ENCODE measurements at regions not wholly inside any gene's neighbourhood (a gene's known extent, or its start where the extent isn't known, plus 50 kb on each side); places are given as distances from the start of the nearest gene placed in this dataset.

DNA sequence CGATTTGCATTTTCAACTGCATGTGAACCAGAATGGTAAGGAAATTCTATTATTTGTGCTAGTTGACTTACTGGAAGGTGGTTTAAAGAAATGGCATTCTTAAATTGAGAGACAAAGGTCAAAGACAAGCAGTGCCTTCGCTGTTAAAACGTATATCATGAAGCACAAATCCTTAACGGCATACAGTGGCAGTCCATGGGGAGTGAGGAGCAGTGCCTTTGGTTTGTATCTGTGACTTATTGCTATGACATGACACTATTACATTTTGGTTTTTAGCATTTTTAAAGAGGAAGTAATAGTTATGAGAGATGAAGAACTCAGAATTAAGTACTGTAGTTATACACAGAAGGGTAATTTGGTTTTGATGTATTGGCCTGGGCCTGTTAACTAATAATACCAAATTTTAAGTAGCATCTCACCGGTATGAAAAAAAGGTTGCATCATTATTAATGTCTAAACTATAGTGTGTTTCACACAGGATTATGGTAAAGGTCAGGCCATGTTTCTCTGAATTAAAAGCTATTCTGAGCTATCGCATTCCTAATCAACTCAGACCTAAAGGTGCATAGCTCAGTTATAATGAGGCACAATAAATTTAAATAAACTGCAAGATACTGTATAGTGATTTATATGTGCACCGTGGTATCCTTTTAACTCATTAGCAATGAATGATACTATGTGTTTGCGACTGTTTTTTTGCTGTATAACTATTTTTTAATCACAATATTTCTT, 339.8 kb upstream of the ARRDC3 start:
- H3K27ac ChIP-seq (ENCODE audit: low read length, poor library complexity, severe bottlenecking), result no peak overlapping the region
- H3K9me3 ChIP-seq (ENCODE audit: control insufficient read depth, low read length), result peaks cover 3% of the 10 kb centered on the region
- H4K91ac ChIP-seq (ENCODE audit: low read length), result no peak overlapping the region
- no peak overlapping the region for H3K4ac ChIP-seq (ENCODE audit: low read depth in 1 of 2, low read length in 2 of 2)
- no peak overlapping the region for H2BK120ac ChIP-seq (ENCODE audit: low read depth, low read length)
- no peaks in the 10 kb centered on the region for H3K27me3 ChIP-seq (ENCODE audit: control insufficient read depth in 1 of 2, insufficient read depth in 1 of 2, low read length in 2 of 2)
- no peak overlapping the region for H2BK5ac ChIP-seq (ENCODE audit: low read depth, low read length, poor library complexity, severe bottlenecking)
- H3K4me1 ChIP-seq (ENCODE audit: control insufficient read depth, insufficient read depth, low read depth, low read length), result no peaks in the 10 kb centered on the region
- H3K14ac ChIP-seq (ENCODE audit: low read length in 2 of 2), result no peak overlapping the region
- no peak overlapping the region for H3K4me2 ChIP-seq (ENCODE audit: low read length, poor library complexity, severe bottlenecking)
- H2AK5ac ChIP-seq (ENCODE audit: low read length, severe bottlenecking), result no peak overlapping the region
- no peak overlapping the region for H3K18ac ChIP-seq (ENCODE audit: low read depth in 1 of 2, low read length in 2 of 2)
- 71% methylated on average over 4 of the region's 8 CpGs for WGBS
- H2BK15ac ChIP-seq (ENCODE audit: low read depth, poor library complexity, severe bottlenecking), result no peak overlapping the region
- no peak overlapping the region for H3K23ac ChIP-seq (ENCODE audit: low read length in 2 of 2)
- no peaks in the 10 kb centered on the region for H3K79me1 ChIP-seq (replicated peaks; ENCODE audit: low read length, poor library complexity, severe bottlenecking)
- no peak for DNase-seq
- H3K36me3 ChIP-seq (ENCODE audit: control insufficient read depth in 1 of 2, insufficient read depth in 2 of 2, low read depth in 1 of 2, low read length in 2 of 2), result no peaks in the 10 kb centered on the region
- no peak overlapping the region for H2BK12ac ChIP-seq (ENCODE audit: low read length in 2 of 2)
- H3K4me3 ChIP-seq (ENCODE audit: insufficient read depth in 1 of 2, low read depth in 1 of 2, low read length in 2 of 2), result no peak overlapping the region
- no peak overlapping the region for H3K9ac ChIP-seq (ENCODE audit: low read length)
- H2AFZ ChIP-seq (ENCODE audit: low read depth, low read length), result no peak overlapping the region
- H4K8ac ChIP-seq (ENCODE audit: low read length), result no peak overlapping the region

DNA sequence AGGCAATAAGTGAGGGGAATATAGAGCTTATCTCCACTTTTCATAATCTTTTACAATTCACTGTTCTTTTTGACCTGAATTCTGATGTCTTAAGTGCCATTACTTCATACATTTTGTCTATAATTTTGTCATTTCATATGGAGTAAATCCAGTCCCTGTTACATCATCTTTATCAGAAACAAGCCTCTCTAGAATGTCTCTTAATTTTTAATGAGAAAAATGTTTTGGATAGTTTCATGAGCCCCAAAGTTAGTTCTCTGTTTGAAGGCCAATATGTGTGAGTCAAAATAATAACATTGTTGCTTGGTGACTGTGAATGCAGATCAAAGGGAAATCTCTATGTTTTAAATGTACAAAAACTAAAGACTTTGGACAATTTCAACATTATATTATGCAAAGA, 329.6 kb upstream of the ARRDC3 start:
- Histone ChIP-seq H4K91ac (ENCODE audit: low read length) (no peak overlapping the region), H2BK12ac (ENCODE audit: low read length in 2 of 2) (no peak overlapping the region)

DNA sequence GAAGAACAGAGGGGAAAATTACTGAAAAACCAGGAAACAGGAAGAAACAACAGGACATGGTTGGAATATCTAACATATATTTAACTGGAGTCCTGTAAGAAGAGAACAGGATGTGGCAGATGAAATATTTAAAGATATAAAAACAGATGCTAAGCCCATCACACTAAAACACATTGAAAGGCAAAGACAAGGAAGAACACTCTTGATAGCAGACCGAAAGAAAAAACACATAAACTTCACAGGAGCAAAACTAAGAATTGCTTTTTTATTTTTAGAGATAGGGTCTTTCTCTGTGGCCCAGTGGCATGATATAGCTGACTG, 324.4 kb upstream of the ARRDC3 start:
- Histone ChIP-seq H2BK15ac (ENCODE audit: low read depth, poor library complexity, severe bottlenecking) (no peak overlapping the region), H3K18ac (ENCODE audit: low read depth in 1 of 2, low read length in 2 of 2) (no peak overlapping the region), H3K27me3 (ENCODE audit: control insufficient read depth in 1 of 2, insufficient read depth in 1 of 2, low read length in 2 of 2) (no peaks in the 10 kb centered on the region), H3K9ac (ENCODE audit: low read length) (no peak overlapping the region), H2BK120ac (ENCODE audit: low read depth, low read length) (no peak overlapping the region), H2BK12ac (ENCODE audit: low read length in 2 of 2) (no peak overlapping the region), H3K4me3 (ENCODE audit: insufficient read depth in 1 of 2, low read depth in 1 of 2, low read length in 2 of 2) (no peak overlapping the region), H3K4me1 (ENCODE audit: control insufficient read depth, insufficient read depth, low read depth, low read length) (no peaks in the 10 kb centered on the region), H2AK5ac (ENCODE audit: low read length, severe bottlenecking) (no peak overlapping the region), H3K79me1 (replicated peaks; ENCODE audit: low read length, poor library complexity, severe bottlenecking) (no peaks in the 10 kb centered on the region), H4K91ac (ENCODE audit: low read length) (no peak overlapping the region), H3K27ac (ENCODE audit: low read length, poor library complexity, severe bottlenecking) (no peak overlapping the region), H3K9me3 (ENCODE audit: control insufficient read depth, low read length) (peaks cover 4% of the 10 kb centered on the region), H3K23ac (ENCODE audit: low read length in 2 of 2) (no peak overlapping the region), H3K4ac (ENCODE audit: low read depth in 1 of 2, low read length in 2 of 2) (no peak overlapping the region), H3K14ac (ENCODE audit: low read length in 2 of 2) (no peak overlapping the region), H3K36me3 (ENCODE audit: control insufficient read depth in 1 of 2, insufficient read depth in 2 of 2, low read depth in 1 of 2, low read length in 2 of 2) (no peaks in the 10 kb centered on the region), H2AFZ (ENCODE audit: low read depth, low read length) (no peak overlapping the region), H2BK5ac (ENCODE audit: low read depth, low read length, poor library complexity, severe bottlenecking) (no peak overlapping the region), H3K4me2 (ENCODE audit: low read length, poor library complexity, severe bottlenecking) (no peak overlapping the region), H4K8ac (ENCODE audit: low read length) (no peak overlapping the region)
- no peak for DNase-seq
- WGBS, result no CpG with 5 or more reads among the region's 1 CpG

More for the DNA sequence above, 329.6 kb upstream of the ARRDC3 start:
- Histone ChIP-seq H2BK15ac (ENCODE audit: low read depth, poor library complexity, severe bottlenecking) (no peak overlapping the region), H3K14ac (ENCODE audit: low read length in 2 of 2) (no peak overlapping the region), H3K9me3 (ENCODE audit: control insufficient read depth, low read length) (no peaks in the 10 kb centered on the region), H3K27me3 (ENCODE audit: control insufficient read depth in 1 of 2, insufficient read depth in 1 of 2, low read length in 2 of 2) (no peaks in the 10 kb centered on the region), H3K9ac (ENCODE audit: low read length) (no peak overlapping the region), H2AFZ (ENCODE audit: low read depth, low read length) (no peak overlapping the region), H3K36me3 (ENCODE audit: control insufficient read depth in 1 of 2, insufficient read depth in 2 of 2, low read depth in 1 of 2, low read length in 2 of 2) (no peaks in the 10 kb centered on the region), H2AK5ac (ENCODE audit: low read length, severe bottlenecking) (no peak overlapping the region), H3K4me3 (ENCODE audit: insufficient read depth in 1 of 2, low read depth in 1 of 2, low read length in 2 of 2) (no peak overlapping the region), H3K27ac (ENCODE audit: low read length, poor library complexity, severe bottlenecking) (no peak overlapping the region), H3K4me1 (ENCODE audit: control insufficient read depth, insufficient read depth, low read depth, low read length) (no peaks in the 10 kb centered on the region), H3K23ac (ENCODE audit: low read length in 2 of 2) (no peak overlapping the region), H3K4me2 (ENCODE audit: low read length, poor library complexity, severe bottlenecking) (no peak overlapping the region), H2BK5ac (ENCODE audit: low read depth, low read length, poor library complexity, severe bottlenecking) (no peak overlapping the region), H3K18ac (ENCODE audit: low read depth in 1 of 2, low read length in 2 of 2) (no peak overlapping the region), H3K4ac (ENCODE audit: low read depth in 1 of 2, low read length in 2 of 2) (no peak overlapping the region), H2BK120ac (ENCODE audit: low read depth, low read length) (no peak overlapping the region), H3K79me1 (replicated peaks; ENCODE audit: low read length, poor library complexity, severe bottlenecking) (no peaks in the 10 kb centered on the region), H4K8ac (ENCODE audit: low read length) (no peak overlapping the region)
- no peak for DNase-seq

DNA sequence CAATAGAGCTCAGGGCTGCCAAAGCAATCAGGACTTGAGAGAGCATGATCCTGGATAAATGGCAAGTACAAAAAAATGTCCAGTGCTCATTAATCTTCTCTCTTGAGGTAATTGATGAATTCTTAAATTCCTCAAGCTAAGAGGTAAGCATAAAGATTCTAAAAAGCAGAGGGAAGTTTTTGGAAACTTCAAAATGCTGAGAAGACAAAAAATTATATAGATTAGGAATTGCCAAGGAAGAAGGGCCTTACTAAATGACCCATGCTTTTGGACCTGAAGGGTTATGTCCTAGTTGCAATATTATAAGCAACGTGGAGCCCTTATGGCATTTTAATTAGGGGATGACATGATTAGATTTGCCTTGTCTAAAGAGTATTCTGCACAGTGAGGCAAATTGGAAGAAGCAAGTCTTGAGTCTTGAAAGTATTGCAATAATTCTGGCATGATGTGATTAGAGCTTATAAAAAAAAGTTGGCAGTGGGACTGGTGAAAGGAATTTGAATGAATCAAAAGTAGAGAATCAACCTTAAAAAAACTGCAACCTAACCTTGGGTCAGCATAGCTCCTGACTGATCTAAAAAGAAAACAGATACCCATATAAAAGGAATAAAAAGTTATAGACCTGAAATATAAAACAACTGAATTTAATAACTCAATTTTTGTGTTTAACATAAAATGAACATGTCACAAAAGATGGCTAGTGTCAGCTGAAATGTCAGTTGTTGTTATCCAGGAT, 323.8 kb upstream of the ARRDC3 start:
- 72% methylated on average over 1 of the region's 1 CpG for WGBS

More for the DNA sequence above, 323.8 kb upstream of the ARRDC3 start:
- Histone ChIP-seq H3K14ac (ENCODE audit: low read length in 2 of 2) (no peak overlapping the region), H4K8ac (ENCODE audit: low read length) (no peak overlapping the region), H2BK5ac (ENCODE audit: low read depth, low read length, poor library complexity, severe bottlenecking) (no peak overlapping the region), H2BK15ac (ENCODE audit: low read depth, poor library complexity, severe bottlenecking) (no peak overlapping the region), H3K9ac (ENCODE audit: low read length) (no peak overlapping the region), H4K91ac (ENCODE audit: low read length) (no peak overlapping the region), H2AFZ (ENCODE audit: low read depth, low read length) (no peak overlapping the region), H3K9me3 (ENCODE audit: control insufficient read depth, low read length) (peaks cover 4% of the 10 kb centered on the region), H3K36me3 (ENCODE audit: control insufficient read depth in 1 of 2, insufficient read depth in 2 of 2, low read depth in 1 of 2, low read length in 2 of 2) (no peaks in the 10 kb centered on the region), H3K4me3 (ENCODE audit: insufficient read depth in 1 of 2, low read depth in 1 of 2, low read length in 2 of 2) (no peak overlapping the region), H3K79me1 (replicated peaks; ENCODE audit: low read length, poor library complexity, severe bottlenecking) (no peaks in the 10 kb centered on the region), H3K27ac (ENCODE audit: low read length, poor library complexity, severe bottlenecking) (no peak overlapping the region), H3K4ac (ENCODE audit: low read depth in 1 of 2, low read length in 2 of 2) (no peak overlapping the region), H2BK12ac (ENCODE audit: low read length in 2 of 2) (no peak overlapping the region), H3K18ac (ENCODE audit: low read depth in 1 of 2, low read length in 2 of 2) (no peak overlapping the region), H2BK120ac (ENCODE audit: low read depth, low read length) (no peak overlapping the region), H3K23ac (ENCODE audit: low read length in 2 of 2) (no peak overlapping the region), H3K27me3 (ENCODE audit: control insufficient read depth in 1 of 2, insufficient read depth in 1 of 2, low read length in 2 of 2) (no peaks in the 10 kb centered on the region), H3K4me1 (ENCODE audit: control insufficient read depth, insufficient read depth, low read depth, low read length) (no peaks in the 10 kb centered on the region), H3K4me2 (ENCODE audit: low read length, poor library complexity, severe bottlenecking) (no peak overlapping the region), H2AK5ac (ENCODE audit: low read length, severe bottlenecking) (no peak overlapping the region)
- DNase-seq, result no peak
